ENCODE measurements at regions not wholly inside any gene's neighbourhood (a gene's known extent, or its start where the extent isn't known, plus 50 kb on each side); places are given as distances from the start of the nearest gene placed in this dataset.

DNA sequence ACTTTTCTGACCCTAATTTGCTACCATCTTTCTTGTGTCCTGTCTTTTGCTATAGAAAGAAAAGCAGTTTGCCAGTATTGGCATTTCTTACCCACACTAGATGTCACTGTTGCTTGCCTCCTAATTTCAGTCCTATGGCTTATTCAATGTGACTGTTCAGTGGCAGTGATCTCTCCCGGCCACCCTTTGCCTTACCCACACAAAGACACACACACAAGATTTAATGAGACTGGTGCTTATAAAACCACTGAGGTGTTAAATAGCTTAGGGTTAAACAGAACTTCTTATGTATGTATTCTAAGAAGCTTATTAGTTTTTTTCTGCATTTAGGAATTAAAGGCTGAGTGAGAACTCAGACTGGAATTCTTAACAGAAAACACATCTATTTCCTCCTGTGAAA is 233.6 kb upstream of the ASCC3 start:
- TF ChIP-seq, protein P1, sequence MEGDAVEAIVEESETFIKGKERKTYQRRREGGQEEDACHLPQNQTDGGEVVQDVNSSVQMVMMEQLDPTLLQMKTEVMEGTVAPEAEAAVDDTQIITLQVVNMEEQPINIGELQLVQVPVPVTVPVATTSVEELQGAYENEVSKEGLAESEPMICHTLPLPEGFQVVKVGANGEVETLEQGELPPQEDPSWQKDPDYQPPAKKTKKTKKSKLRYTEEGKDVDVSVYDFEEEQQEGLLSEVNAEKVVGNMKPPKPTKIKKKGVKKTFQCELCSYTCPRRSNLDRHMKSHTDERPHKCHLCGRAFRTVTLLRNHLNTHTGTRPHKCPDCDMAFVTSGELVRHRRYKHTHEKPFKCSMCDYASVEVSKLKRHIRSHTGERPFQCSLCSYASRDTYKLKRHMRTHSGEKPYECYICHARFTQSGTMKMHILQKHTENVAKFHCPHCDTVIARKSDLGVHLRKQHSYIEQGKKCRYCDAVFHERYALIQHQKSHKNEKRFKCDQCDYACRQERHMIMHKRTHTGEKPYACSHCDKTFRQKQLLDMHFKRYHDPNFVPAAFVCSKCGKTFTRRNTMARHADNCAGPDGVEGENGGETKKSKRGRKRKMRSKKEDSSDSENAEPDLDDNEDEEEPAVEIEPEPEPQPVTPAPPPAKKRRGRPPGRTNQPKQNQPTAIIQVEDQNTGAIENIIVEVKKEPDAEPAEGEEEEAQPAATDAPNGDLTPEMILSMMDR (IDR thresholded peaks at IDR 0.05): no peak
- TF ChIP-seq, protein P2, sequence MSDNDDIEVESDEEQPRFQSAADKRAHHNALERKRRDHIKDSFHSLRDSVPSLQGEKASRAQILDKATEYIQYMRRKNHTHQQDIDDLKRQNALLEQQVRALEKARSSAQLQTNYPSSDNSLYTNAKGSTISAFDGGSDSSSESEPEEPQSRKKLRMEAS (CRISPR knock-in tag; IDR thresholded peaks at IDR 0.05): no peak
- TF ChIP-seq, protein P3, sequence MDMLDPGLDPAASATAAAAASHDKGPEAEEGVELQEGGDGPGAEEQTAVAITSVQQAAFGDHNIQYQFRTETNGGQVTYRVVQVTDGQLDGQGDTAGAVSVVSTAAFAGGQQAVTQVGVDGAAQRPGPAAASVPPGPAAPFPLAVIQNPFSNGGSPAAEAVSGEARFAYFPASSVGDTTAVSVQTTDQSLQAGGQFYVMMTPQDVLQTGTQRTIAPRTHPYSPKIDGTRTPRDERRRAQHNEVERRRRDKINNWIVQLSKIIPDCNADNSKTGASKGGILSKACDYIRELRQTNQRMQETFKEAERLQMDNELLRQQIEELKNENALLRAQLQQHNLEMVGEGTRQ (CRISPR knock-in tag; IDR thresholded peaks at IDR 0.05): no peak
- TF ChIP-seq ZNF396 (CRISPR knock-in tag; IDR thresholded peaks at IDR 0.05; ENCODE audit: borderline replicate concordance) (no peak), NR2C2 (CRISPR knock-in tag; IDR thresholded peaks at IDR 0.05) (no peak)
- TF ChIP-seq, protein P4, sequence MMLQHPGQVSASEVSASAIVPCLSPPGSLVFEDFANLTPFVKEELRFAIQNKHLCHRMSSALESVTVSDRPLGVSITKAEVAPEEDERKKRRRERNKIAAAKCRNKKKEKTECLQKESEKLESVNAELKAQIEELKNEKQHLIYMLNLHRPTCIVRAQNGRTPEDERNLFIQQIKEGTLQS (CRISPR knock-in tag; conservative IDR thresholded peaks at IDR 0.05): no peak

All from WTC11 (cell line).